ENCODE measurements at regions not wholly inside any gene's neighbourhood (a gene's known extent, or its start where the extent isn't known, plus 50 kb on each side); places are given as distances from the start of the nearest gene placed in this dataset.

DNA sequence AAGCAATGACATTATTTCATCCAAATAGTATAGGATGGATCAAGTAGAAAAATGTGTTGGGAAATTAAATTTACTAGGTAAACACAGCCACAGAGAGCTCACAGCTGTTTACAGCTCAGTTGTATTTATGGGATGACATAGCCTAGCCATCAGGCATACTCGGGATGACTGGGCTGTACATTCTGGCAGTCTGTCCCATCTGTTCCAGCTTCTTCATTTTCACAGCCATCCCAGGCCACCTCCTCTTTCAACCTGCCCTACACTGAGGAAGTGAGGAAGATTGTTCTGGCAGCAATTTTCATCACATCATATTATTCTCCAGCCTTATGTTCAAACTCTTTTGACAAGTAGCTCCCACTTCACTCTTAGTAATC is 98.4 kb upstream of the PFN2 start:
- no peak for TF ChIP-seq POLR2A (IDR thresholded peaks at IDR 0.05; ENCODE audit: low read depth, low read length)
- no peak for TF ChIP-seq POLR2AphosphoS5 (IDR thresholded peaks at IDR 0.05; ENCODE audit: low read depth, low read length)
- TF ChIP-seq TAF1 (IDR thresholded peaks at IDR 0.05; ENCODE audit: borderline replicate concordance, low read depth, low read length): no peak

Measured in GM12892 (cell line).